ENCODE measurements at regions not wholly inside any gene's neighbourhood (a gene's known extent, or its start where the extent isn't known, plus 50 kb on each side); places are given as distances from the start of the nearest gene placed in this dataset.

GRCh38 chr5:135158314-135158697 is 124.3 kb upstream of the PITX1 start:
- DNase-seq = no peak

GRCh38 chr5:135157421-135158313 is 123.6 kb upstream of the PITX1 start:
- Histone ChIP-seq H3K4me1 (peaks cover 17 to 70% (median 23%) of the 10 kb centered on the region in 3 donors), H3K27ac (peak overlapping the region; percentile 85 to 92 (median 89)), H3K27me3 (no peaks in the 10 kb centered on the region), H3K4me3 (no peak overlapping the region), H3K36me3 (no peaks in the 10 kb centered on the region), H3K9me3 (peaks cover 0 to 22% (median 0%) of the 10 kb centered on the region in 3 donors)
- WGBS, 2 donors = 81 to 100% methylated on average over 3 to 5 of the region's 6 CpGs
- no peak for DNase-seq
- TF ChIP-seq POLR2A (IDR thresholded peaks at IDR 0.05) (no peak), CTCF (IDR thresholded peaks at IDR 0.05) (no peak)
- intact Hi-C loops (cut with DNase I) = no loop called here

More at GRCh38 chr5:135158314-135158697, 124.3 kb upstream of the PITX1 start:
- intact Hi-C loops (cut with DNase I) = no loop called here
- no peaks in the 10 kb centered on the region for H3K36me3 ChIP-seq
- H3K4me1 ChIP-seq = peaks cover 17 to 66% (median 23%) of the 10 kb centered on the region in 3 donors
- peak overlapping the region in 3 of 4 donors; percentile 85 to 92 (median 92) for H3K27ac ChIP-seq
- H3K9me3 ChIP-seq = peaks cover 0 to 22% (median 0%) of the 10 kb centered on the region in 3 donors
- no peak for TF ChIP-seq CTCF (IDR thresholded peaks at IDR 0.05)
- H3K4me3 ChIP-seq = no peak overlapping the region
- WGBS, 2 donors = 91 to 94% methylated on average over 1 of the region's 1 CpG
- no peaks in the 10 kb centered on the region for H3K27me3 ChIP-seq

GRCh38 chr5:135156715-135157404 is 122.8 kb upstream of the PITX1 start:
- Histone ChIP-seq H3K36me3 (no peaks in the 10 kb centered on the region), H3K27me3 (no peaks in the 10 kb centered on the region), H3K9me3 (peaks cover 0 to 22% (median 0%) of the 10 kb centered on the region in 3 donors), H3K4me3 (no peak overlapping the region), H3K4me1 (peaks cover 17 to 71% (median 23%) of the 10 kb centered on the region in 3 donors), H3K27ac (peak overlapping the region; percentile 86 to 92 (median 90))
- no peak for TF ChIP-seq CTCF (IDR thresholded peaks at IDR 0.05)
- no peak for TF ChIP-seq POLR2A (IDR thresholded peaks at IDR 0.05)
- intact Hi-C loops (cut with DNase I) = no loop called here
- 18 to 46% methylated on average over 2 of the region's 11 CpGs for WGBS, 2 donors
- no peak for DNase-seq

DNA sequence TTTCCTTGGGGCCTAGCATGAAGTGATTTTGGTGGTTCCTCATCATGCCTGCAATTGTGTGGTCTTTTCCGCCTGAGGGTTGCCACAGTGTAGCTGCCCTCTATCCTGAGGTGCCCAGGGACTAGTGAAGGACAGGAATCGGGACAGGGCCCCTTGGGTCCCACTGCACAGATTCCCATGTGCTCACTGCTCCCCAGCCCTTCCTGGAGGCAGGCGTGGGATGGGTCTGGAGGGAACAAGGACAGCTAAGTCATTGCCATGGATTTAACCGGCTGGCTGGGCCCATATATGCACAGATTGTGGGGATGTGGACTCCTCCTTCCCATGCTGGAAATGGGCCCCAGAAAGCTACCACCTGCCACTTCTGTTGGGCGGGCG is 122.3 kb upstream of the PITX1 start:
- intact Hi-C loops (cut with DNase I) = no loop called here
- H3K27ac ChIP-seq = peak overlapping the region; percentile 86 to 92 (median 90)

More for the DNA sequence above, 122.3 kb upstream of the PITX1 start:
- Histone ChIP-seq H3K9me3 (peaks cover 0 to 22% (median 0%) of the 10 kb centered on the region in 3 donors), H3K4me1 (peaks cover 17 to 71% (median 23%) of the 10 kb centered on the region in 3 donors), H3K27me3 (no peaks in the 10 kb centered on the region), H3K36me3 (no peaks in the 10 kb centered on the region), H3K4me3 (no peak overlapping the region)
- 71 to 100% methylated on average over 1 of the region's 6 CpGs for WGBS, 2 donors
- no peak for TF ChIP-seq CTCF (IDR thresholded peaks at IDR 0.05)
- no peak for TF ChIP-seq POLR2A (IDR thresholded peaks at IDR 0.05)
- DNase-seq = no peak

All from esophagus squamous epithelium (tissue), 5 donors.